ENCODE measurements at regions not wholly inside any gene's neighbourhood (a gene's known extent, or its start where the extent isn't known, plus 50 kb on each side); places are given as distances from the start of the nearest gene placed in this dataset.

DNA sequence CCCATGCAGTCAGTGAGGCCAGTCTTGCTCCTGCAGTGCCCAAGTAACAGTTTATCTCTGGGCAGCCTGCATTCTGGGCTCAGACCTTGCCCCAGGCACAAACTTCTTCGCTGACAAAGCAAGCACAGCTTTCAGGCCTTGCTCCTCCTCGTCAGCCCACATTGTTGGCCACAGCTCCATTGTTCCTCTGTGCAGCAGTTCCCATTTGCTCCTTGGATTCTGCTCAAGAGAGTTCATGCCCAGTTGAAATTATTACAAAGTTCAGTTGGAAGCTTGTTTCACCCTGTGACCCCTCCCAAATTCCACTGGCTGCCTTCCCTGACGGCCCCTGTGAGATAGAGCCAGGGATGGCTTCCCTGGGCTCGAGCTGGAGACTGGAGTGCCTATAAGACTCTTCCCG, 163.4 kb upstream of the DDHD1 start:
- intact Hi-C loops (cut with micrococcal nuclease), result no loop called here
- no peak for DNase-seq
- Histone ChIP-seq H3K27me3 (replicated peaks in 1 of 4; ENCODE audit: control extremely low read depth in 1 of 4, control insufficient read depth in 3 of 4, insufficient read depth in 4 of 4, low read length in 3 of 4) (no peaks in the 10 kb centered on the region), H3K9ac (ENCODE audit: low read length) (no peak overlapping the region), H3K4me3 (ENCODE audit: control extremely low read depth in 1 of 5, extremely low read depth in 1 of 5, insufficient read depth in 1 of 5, low read depth in 2 of 5, low read length in 4 of 5) (no peak overlapping the region), H4K20me1 (ENCODE audit: control insufficient read depth, insufficient read depth, low read length, poor library complexity, severe bottlenecking) (no peaks in the 10 kb centered on the region), H3K79me2 (ENCODE audit: control insufficient read depth, insufficient read depth, low read length) (no peaks in the 10 kb centered on the region), H3K9me3 (ENCODE audit: control extremely low read depth in 1 of 3, control insufficient read depth in 2 of 3, insufficient read depth in 1 of 3, low read length in 2 of 3) (peaks cover 0 to 8% (median 0%) of the 10 kb centered on the region in 3 donors), H2AFZ (ENCODE audit: insufficient read depth, low read depth, low read length, poor library complexity, severe bottlenecking) (no peak overlapping the region), H3K4me2 (replicated peaks; ENCODE audit: low read depth, low read length, poor library complexity, severe bottlenecking) (no peak overlapping the region), H3K27ac (ENCODE audit: low read length in 2 of 2) (no peak overlapping the region), H3K4me1 (ENCODE audit: control insufficient read depth in 2 of 2, insufficient read depth in 2 of 2, low read length in 2 of 2) (no peaks in the 10 kb centered on the region), H3K36me3 (replicated peaks in 1 of 2; ENCODE audit: control extremely low read depth in 1 of 2, control insufficient read depth in 1 of 2, extremely low read depth in 1 of 2, insufficient read depth in 2 of 2, low read length in 1 of 2) (no peaks in the 10 kb centered on the region)
- H3K27me3 Mint-ChIP-seq, result no peaks in the 10 kb centered on the region
- ChIA-PET POLR2A (no interaction called here), CTCF (interaction anchor here (1.0 to 1.4 kb wide), 2 partner anchors 9 kb away, joined by 4 to 5 read pairs; no protein-coding TSS in a partner anchor)
- WGBS (ENCODE audit: insufficient coverage), result 72% methylated on average over 4 of the region's 5 CpGs
- H3K9me3 Mint-ChIP-seq (ENCODE audit: insufficient read depth), result peaks cover 8% of the 10 kb centered on the region
- no peak overlapping the region for H3K27ac Mint-ChIP-seq
- TF ChIP-seq EZH2 (IDR thresholded peaks at IDR 0.05; ENCODE audit: borderline replicate concordance, insufficient read depth, low read depth, low read length, poor library complexity, severe bottlenecking), result no peak
- TF ChIP-seq, protein P1, sequence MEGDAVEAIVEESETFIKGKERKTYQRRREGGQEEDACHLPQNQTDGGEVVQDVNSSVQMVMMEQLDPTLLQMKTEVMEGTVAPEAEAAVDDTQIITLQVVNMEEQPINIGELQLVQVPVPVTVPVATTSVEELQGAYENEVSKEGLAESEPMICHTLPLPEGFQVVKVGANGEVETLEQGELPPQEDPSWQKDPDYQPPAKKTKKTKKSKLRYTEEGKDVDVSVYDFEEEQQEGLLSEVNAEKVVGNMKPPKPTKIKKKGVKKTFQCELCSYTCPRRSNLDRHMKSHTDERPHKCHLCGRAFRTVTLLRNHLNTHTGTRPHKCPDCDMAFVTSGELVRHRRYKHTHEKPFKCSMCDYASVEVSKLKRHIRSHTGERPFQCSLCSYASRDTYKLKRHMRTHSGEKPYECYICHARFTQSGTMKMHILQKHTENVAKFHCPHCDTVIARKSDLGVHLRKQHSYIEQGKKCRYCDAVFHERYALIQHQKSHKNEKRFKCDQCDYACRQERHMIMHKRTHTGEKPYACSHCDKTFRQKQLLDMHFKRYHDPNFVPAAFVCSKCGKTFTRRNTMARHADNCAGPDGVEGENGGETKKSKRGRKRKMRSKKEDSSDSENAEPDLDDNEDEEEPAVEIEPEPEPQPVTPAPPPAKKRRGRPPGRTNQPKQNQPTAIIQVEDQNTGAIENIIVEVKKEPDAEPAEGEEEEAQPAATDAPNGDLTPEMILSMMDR (IDR thresholded peaks at IDR 0.05), result no peak
- ATAC-seq (ENCODE audit: low read depth), result no peak
- H3K4me3 Mint-ChIP-seq, result no peak overlapping the region
- H3K4me1 Mint-ChIP-seq, result no peaks in the 10 kb centered on the region

DNA sequence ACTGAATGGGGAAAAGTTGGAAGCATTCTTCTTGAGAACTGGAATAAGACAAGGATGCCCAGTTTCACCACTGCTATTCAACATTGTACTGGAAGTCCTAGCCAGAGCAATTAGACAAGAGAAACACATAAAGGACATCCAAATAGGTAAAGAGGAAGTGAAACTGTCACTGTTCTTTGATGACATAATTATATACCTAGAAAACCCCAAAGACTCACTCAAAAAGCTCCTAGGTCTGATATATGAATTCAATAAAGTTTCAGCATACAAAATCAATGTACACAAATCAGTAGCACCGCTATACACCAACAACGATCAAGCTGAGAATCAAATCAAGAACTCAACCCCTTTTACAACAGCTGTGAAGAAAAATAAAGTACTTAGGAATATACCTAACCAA, 157.3 kb upstream of the DDHD1 start:
- H3K9me3 ChIP-seq (ENCODE audit: control extremely low read depth in 1 of 3, control insufficient read depth in 2 of 3, insufficient read depth in 1 of 3, low read length in 2 of 3), result no peaks in the 10 kb centered on the region
- CTCF ChIA-PET, result interaction anchor here (1.1 kb wide), 1 partner anchor 14 kb away, joined by 4 read pairs; no protein-coding TSS in a partner anchor
- no peak overlapping the region for H3K4me3 ChIP-seq (ENCODE audit: control extremely low read depth in 1 of 5, extremely low read depth in 1 of 5, insufficient read depth in 1 of 5, low read depth in 2 of 5, low read length in 4 of 5)
- Mint-ChIP-seq H3K4me1 (peaks cover 11% of the 10 kb centered on the region), H3K4me3 (no peak overlapping the region), H3K27ac (peak overlapping the region; percentile 47), H3K27me3 (peaks cover 19% of the 10 kb centered on the region), H3K9me3 (ENCODE audit: insufficient read depth) (peaks cover 6% of the 10 kb centered on the region)
- no peak for TF ChIP-seq EZH2 (IDR thresholded peaks at IDR 0.05; ENCODE audit: borderline replicate concordance, insufficient read depth, low read depth, low read length, poor library complexity, severe bottlenecking)
- TF ChIP-seq, protein P1 (IDR thresholded peaks at IDR 0.05), result no peak
- DNase-seq, result peak; percentile 60
- no peaks in the 10 kb centered on the region for H3K79me2 ChIP-seq (ENCODE audit: control insufficient read depth, insufficient read depth, low read length)
- peaks cover 0 to 10% (median 4%) of the 10 kb centered on the region in 4 experiments for H3K27me3 ChIP-seq (replicated peaks in 1 of 4; ENCODE audit: control extremely low read depth in 1 of 4, control insufficient read depth in 3 of 4, insufficient read depth in 4 of 4, low read length in 3 of 4)
- POLR2A ChIA-PET, result interaction anchor here (0.8 kb wide), 1 partner anchor 1310 kb away, joined by 10 read pairs; no protein-coding TSS in a partner anchor
- H2AFZ ChIP-seq (ENCODE audit: insufficient read depth, low read depth, low read length, poor library complexity, severe bottlenecking), result no peak overlapping the region
- H3K9ac ChIP-seq (ENCODE audit: low read length), result no peak overlapping the region
- no peaks in the 10 kb centered on the region for H4K20me1 ChIP-seq (ENCODE audit: control insufficient read depth, insufficient read depth, low read length, poor library complexity, severe bottlenecking)
- no peak overlapping the region for H3K4me2 ChIP-seq (replicated peaks; ENCODE audit: low read depth, low read length, poor library complexity, severe bottlenecking)
- H3K4me1 ChIP-seq (ENCODE audit: control insufficient read depth in 2 of 2, insufficient read depth in 2 of 2, low read length in 2 of 2), result peaks cover 6 to 9% of the 10 kb centered on the region in 2 donors
- WGBS (ENCODE audit: insufficient coverage), result no CpG with 5 or more reads among the region's 2 CpGs
- H3K36me3 ChIP-seq (replicated peaks in 1 of 2; ENCODE audit: control extremely low read depth in 1 of 2, control insufficient read depth in 1 of 2, extremely low read depth in 1 of 2, insufficient read depth in 2 of 2, low read length in 1 of 2), result no peaks in the 10 kb centered on the region
- H3K27ac ChIP-seq (ENCODE audit: low read length in 2 of 2), result no peak overlapping the region
- peak; percentile 43 for ATAC-seq (ENCODE audit: low read depth)
- intact Hi-C loops (cut with micrococcal nuclease), result no loop called here

Measured in B cell (primary cell).